ENCODE measurements at regions not wholly inside any gene's neighbourhood (a gene's known extent, or its start where the extent isn't known, plus 50 kb on each side); places are given as distances from the start of the nearest gene placed in this dataset.
"Not testable (repeated sequence)": the region's sequence is repeated elsewhere in the genome, so short reads cannot be mapped to it uniquely, and the experiment has no call there.

GRCh38 chr7:65453341-65454030 lies 79.8 kb downstream of the ZNF92 start:
- DNase-seq (ENCODE audit: low spot score), result no peak

DNA sequence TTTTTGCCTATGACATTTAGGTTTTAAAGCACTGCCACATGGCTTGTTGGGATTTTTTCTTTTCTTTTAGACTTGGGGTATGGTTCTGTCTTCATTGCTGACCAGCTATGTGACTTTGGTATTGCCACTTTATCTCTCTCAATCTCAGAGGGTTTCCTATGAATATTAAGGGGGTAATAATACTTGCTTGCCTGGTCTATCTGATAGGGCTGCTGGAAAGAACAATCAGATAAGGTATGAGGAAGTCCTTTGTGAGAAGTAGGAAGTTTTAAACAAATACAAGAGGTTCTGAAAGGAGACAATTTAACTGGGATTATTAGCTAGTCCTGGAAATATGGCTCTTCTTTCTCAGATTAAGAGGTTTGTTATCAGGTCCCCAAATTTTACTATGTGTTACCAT lies 80.8 kb downstream of the ZNF92 start:
- DNase-seq (ENCODE audit: low spot score), result no peak

GRCh38 chr7:65455050-65455449 lies 81.4 kb downstream of the ZNF92 start:
- DNase-seq (ENCODE audit: low spot score), result not testable (repeated sequence)

GRCh38 chr7:65457705-65458104 lies 84.0 kb downstream of the ZNF92 start:
- no peak for DNase-seq (ENCODE audit: low spot score)

DNA sequence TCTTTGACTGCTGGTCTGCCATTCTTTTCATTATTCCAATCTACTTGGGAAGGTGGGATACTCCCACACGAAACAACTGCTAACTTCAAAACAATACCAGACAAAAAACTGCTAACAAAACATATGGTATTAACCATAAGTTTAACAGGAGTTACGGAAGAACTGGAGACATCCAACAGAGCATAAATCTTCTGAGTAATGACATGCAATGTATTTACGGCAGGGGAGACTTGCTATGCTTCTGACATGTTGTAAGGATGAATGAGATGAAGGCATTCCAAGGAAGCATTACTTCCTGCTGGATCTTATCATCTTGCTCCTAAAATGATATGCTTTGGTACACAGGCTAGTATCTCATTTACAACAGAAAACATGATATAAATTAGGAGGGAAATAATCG lies 85.8 kb downstream of the ZNF92 start:
- no peak for DNase-seq (ENCODE audit: low spot score)

- no peak for DNase-seq (ENCODE audit: low spot score)
These were observed 88.6 kb downstream of the ZNF92 start for GRCh38 chr7:65462148-65462716.

- no peak for DNase-seq (ENCODE audit: low spot score)
These were observed 89.5 kb downstream of the ZNF92 start for GRCh38 chr7:65463184-65463583.

DNA sequence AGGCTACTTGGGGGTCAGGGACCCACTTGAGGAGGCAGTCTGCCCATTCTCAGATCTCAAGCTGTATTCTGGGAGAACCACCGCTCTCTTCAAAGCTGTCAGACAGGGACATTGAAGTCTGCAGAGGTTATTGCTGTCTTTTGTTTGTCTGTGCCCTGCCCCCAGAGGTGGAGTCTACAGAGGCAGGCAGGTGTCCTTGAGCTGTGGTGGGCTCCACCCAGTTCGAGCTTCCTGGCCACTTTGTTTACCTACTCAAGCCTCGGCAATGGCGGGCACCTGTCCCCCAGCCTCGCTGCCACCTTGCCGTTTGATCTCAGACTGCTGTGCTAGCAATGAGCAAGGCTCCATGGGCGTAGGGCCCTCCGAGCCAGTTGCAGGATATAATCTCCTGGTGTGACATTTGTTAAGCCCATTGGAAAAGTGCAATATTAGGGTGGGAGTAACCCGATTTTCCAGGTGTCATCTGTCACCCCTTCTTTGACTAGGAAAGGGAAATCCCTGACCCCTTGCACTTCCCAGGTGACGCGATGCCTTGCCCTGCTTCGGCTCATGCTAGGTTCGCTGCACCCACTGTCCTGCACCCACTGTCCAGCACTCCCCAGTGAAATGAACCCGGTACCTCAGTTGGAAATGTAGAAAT lies 96.4 kb downstream of the ZNF92 start:
- DNase-seq (ENCODE audit: low spot score), result not testable (repeated sequence)

- DNase-seq (ENCODE audit: low spot score), result no peak
These were observed 97.9 kb downstream of the ZNF92 start for GRCh38 chr7:65471587-65471986.

DNA sequence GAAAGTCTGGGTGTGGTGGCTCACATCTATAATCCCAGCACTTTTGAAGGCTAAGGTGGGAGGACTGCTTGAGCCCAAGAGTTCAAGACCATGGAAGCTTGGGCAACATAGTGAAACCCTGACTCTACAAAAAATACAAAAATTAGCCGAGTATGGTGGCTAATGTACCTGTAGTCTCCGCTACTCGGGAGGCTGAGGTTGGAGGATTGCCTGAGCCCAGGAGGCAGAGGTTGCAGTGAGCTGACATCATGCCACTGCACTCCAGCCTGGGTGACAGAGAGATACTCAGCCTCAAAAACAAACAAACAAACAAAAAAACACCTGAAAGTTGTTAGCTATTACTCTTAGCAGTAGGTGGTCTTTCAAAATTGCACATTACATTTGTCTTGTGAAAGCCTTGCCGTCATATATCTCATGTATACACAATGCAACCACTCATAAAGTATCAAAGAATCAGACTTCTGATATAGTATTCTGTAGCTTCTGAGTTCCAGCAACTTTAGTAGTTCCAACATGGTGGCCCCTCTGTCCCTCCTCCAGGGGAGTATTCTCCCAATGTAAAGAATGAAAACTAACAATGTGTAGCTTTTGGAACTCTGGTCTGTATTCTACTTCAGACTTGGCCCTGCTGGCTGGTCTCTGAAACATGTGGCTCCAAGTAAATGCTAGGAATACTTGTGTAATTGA lies 101.5 kb downstream of the ZNF92 start:
- no peak for DNase-seq (ENCODE audit: low spot score)

GRCh38 chr7:65475734-65476319 lies 102.2 kb downstream of the ZNF92 start:
- no peak for DNase-seq (ENCODE audit: low spot score)

GRCh38 chr7:65477326-65477725 lies 103.7 kb downstream of the ZNF92 start:
- no peak for DNase-seq (ENCODE audit: low spot score)

GRCh38 chr7:65489260-65489767 lies 115.7 kb downstream of the ZNF92 start:
- no peak for DNase-seq (ENCODE audit: low spot score)

DNA sequence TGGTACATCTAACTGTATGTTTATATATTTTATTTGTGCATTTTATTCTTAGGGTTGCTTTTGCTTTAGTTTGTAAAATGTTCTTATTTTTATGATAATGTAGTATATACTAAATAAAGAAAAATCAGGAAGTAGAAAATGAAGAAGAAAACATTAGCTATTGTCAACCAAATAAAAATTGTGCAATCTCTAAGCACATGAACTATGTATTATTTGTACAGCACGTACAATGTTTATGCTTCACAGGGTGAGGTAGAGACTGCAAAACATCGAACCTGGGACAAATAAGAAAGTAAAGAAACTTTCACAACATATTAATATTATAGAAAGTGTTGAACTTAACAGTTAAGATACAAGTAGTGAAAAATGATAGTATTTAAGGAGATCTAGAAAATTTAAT lies 123.0 kb downstream of the ZNF92 start:
- not testable (repeated sequence) for DNase-seq (ENCODE audit: low spot score)

GRCh38 chr7:65503434-65504152 lies 129.9 kb downstream of the ZNF92 start:
- no peak for DNase-seq (ENCODE audit: low spot score)

DNA sequence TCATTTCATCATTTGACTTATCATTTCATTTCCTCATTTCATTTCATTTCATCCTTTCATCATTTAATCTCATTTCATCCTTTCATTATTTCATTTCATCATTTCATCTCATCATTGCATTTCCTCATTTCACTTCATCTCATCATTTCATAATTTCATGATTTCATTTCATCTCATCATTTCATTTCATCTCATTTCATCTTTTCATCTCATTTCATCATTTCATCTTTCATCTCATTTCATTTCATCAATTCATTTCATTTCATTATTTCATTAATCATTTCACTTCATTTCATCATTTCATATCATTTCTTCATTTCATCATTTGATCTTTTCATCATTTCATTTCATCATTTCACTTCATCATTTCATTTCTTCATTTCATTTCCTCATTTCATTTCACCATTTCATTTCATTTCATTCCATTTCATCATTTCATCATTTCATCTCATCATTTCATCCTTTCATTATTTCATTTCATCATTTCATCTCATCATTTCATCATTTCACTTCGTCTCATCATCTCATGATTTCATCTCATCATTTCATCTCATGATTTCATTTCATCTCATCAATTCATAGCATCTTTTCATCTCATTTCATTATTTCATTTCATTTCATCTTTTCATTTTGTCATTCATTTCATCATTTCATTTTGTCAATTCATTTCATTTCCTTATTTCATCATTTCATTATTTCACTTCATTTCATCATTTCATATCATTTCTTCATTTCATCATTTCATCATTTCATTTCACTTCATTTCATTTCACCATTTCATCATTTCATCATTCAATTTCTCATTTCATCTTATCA lies 131.1 kb downstream of the ZNF92 start:
- not testable (repeated sequence) for DNase-seq (ENCODE audit: low spot score)

- not testable (repeated sequence) for DNase-seq (ENCODE audit: low spot score)
These were observed 131.6 kb downstream of the ZNF92 start for GRCh38 chr7:65505320-65505633.

DNA sequence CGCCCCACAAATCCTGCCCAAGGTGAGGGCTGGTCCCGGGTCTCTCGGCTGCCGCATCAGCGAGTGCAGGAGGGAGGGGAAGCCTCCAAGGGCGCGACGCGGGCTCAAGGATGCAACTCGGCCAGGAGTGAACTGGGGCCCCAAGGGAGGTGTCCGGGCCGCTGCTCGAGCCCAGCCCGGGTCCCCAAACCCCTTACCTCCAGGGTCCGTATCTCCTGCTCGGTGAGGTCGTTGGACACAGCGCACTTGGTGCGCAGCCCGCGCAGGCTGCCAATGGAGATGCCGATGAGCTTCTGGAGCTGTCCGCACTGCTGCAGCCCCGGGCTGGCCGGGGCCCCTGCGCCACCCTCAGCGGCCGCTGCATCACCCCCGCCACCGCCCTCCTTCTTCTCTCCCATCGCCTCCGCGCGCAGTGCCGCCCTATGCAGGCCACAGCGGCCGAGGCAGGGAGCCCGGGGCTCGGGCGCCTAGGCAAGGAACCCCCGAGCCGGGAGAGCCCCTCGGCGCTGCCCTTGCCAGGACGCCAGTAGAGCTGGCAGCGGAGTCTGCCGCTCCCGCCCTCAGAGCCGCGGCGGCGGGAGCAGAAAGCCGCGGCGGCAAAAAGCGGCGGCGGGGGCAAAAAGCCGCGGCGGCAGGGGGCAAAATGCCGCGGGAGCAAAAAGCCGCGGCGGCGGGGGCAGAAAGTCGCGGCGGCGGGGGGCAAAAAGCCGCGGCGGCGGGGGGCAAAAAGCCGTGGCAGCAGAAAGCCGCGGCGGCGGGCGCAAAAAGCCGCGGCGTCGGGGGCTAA lies 135.1 kb downstream of the ZNF92 start:
- DNase-seq (ENCODE audit: low spot score), result not testable (repeated sequence)

GRCh38 chr7:65509368-65510186 lies 135.9 kb downstream of the ZNF92 start:
- DNase-seq (ENCODE audit: low spot score), result no peak
